HEK293T (cell line): ENCODE measurements at regions not wholly inside any gene's neighbourhood (a gene's known extent, or its start where the extent isn't known, plus 50 kb on each side); places are given as distances from the start of the nearest gene placed in this dataset.

Experiments used
- ARNT ChIP-seq: fragments of 450-650 bp; IDR thresholded peaks from 2 replicates; pipeline ENCODE4 v1.6.1; 2017; ENCODE audit warnings: mild to moderate bottlenecking
- BHLHE40 ChIP-seq: fragments of 450-650 bp; IDR thresholded peaks from 2 replicates; pipeline ENCODE4 v1.6.1; 2016; ENCODE audit warnings: mild to moderate bottlenecking, moderate library complexity, borderline replicate concordance
- ELF4 ChIP-seq: fragments of 450-650 bp; IDR thresholded peaks from 2 replicates; pipeline ENCODE4 v1.6.1; 2017; ENCODE audit warnings: antibody characterized with exemption
- FOXK2 ChIP-seq: fragments of 450-650 bp; IDR thresholded peaks from 2 replicates; pipeline ENCODE4 v1.6.1; 2016; ENCODE audit warnings: mild to moderate bottlenecking
- SP1 ChIP-seq: fragments of 450-650 bp; IDR thresholded peaks from 2 replicates; pipeline ENCODE4 v1.6.1; 2017
- SUZ12 ChIP-seq: fragments of 450-650 bp; IDR thresholded peaks from 2 replicates; pipeline ENCODE4 v1.6.1; 2016; ENCODE audit warnings: mild to moderate bottlenecking
- TARDBP ChIP-seq: fragments of 450-650 bp; IDR thresholded peaks from 2 replicates; pipeline ENCODE4 v1.6.1; 2016
- ZNF384 ChIP-seq: fragments of 450-650 bp; IDR thresholded peaks from 2 replicates; pipeline ENCODE4 v1.6.1; 2016

DNA sequence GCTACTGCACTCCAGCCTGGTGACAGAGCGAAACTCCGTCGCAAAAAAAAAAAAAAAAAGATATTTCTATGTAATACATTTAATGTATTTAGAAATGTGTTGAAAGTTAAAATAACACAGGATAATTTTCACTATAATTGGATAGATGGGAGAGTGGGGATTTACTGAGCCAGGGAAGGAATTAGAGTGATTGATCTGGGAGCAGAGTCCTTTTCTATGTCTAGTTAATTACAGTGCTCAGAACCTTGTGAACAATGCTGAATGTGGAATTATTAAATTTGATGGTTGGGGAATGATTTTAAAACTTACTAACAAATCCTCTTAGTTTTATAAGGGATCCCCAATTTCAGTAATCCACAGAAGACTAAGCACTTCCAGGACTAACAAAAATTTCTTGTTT, 239.7 kb downstream of the CSNK1G3 start:
- TF ChIP-seq SP1 (no peak), FOXK2 (no peak), SUZ12 (no peak), BHLHE40 (no peak), ZNF384 (no peak), TARDBP (no peak), ELF4 (no peak), ARNT (no peak)
